H1 (cell line): ENCODE measurements at regions not wholly inside any gene's neighbourhood (a gene's known extent, or its start where the extent isn't known, plus 50 kb on each side); places are given as distances from the start of the nearest gene placed in this dataset.

Experiments used
- CBX5 ChIP-seq: fragments of 300-800, 300-1000 bp; sonication (generic); IDR thresholded peaks from 2 replicates; pipeline ENCODE4 v1.7.1; 2016; ENCODE audit warnings: antibody characterized with exemption, low read length, low read depth
- EP300 ChIP-seq, 2 experiments: IDR thresholded peaks; 1 replicate in 1 of 2; 2 replicates in 1 of 2; pipeline ENCODE4 v1.6.1; 2011 to 2012; ENCODE audit warnings: low read depth in 2 of 2, low read length in 2 of 2, mild to moderate bottlenecking in 2 of 2, borderline replicate concordance in 1 of 2, inconsistent platforms in 1 of 2, moderate library complexity in 1 of 2
- EZH2 ChIP-seq: fragments of 200-600 bp; sonication (generic); IDR thresholded peaks from 2 replicates; pipeline ENCODE4 v1.7.1; 2012; ENCODE audit warnings: low read depth, mild to moderate bottlenecking, moderate library complexity, low read length, inconsistent platforms; ENCODE audit not compliant: severe bottlenecking
- PHF8 ChIP-seq: fragments of 200-600 bp; sonication (generic); conservative IDR thresholded peaks from 2 replicates; pipeline ENCODE4 v1.7.1; 2012; ENCODE audit warnings: low read depth, mild to moderate bottlenecking, inconsistent platforms, low read length, moderate library complexity
- POLR2A ChIP-seq, 2 experiments: IDR thresholded peaks; 1 replicate in 1 of 2; 2 replicates in 1 of 2; pipeline ENCODE4 v1.6.1; 2011; ENCODE audit warnings: low read depth in 2 of 2, low read length in 2 of 2, mild to moderate bottlenecking in 2 of 2; ENCODE audit errors: control extremely low read depth in 1 of 2
- POLR2AphosphoS5 ChIP-seq: IDR thresholded peaks from 2 replicates; pipeline ENCODE4 v1.6.1; 2011; ENCODE audit warnings: low read depth, low read length
- RXRA ChIP-seq: IDR thresholded peaks from 2 replicates; pipeline ENCODE4 v1.6.1; 2011; ENCODE audit warnings: low read depth, mild to moderate bottlenecking, low read length, moderate library complexity; ENCODE audit not compliant: insufficient read depth
- SP1 ChIP-seq: IDR thresholded peaks from 2 replicates; pipeline ENCODE4 v1.6.1; 2011; ENCODE audit warnings: low read depth, low read length
- TAF1 ChIP-seq: IDR thresholded peaks from 2 replicates; pipeline ENCODE4 v1.6.1; 2011; ENCODE audit warnings: mild to moderate bottlenecking, low read depth, low read length
- TCF12 ChIP-seq: IDR thresholded peaks from 2 replicates; pipeline ENCODE4 v1.6.1; 2011; ENCODE audit warnings: low read depth, mild to moderate bottlenecking, low read length
- TF ChIP-seq, protein P1 (sequence below), 3 experiments: IDR thresholded peaks; 1 replicate in 2 of 3; 2 replicates in 1 of 3; pipeline versions ENCODE4 v1.5.1 to v1.6.1; 2011; ENCODE audit warnings: low read length in 3 of 3, mild to moderate bottlenecking in 3 of 3, inconsistent platforms in 2 of 3, low read depth in 1 of 3, moderate library complexity in 1 of 3; ENCODE audit not compliant: insufficient read depth in 1 of 3; ENCODE audit errors: control extremely low read depth in 1 of 3
- TF ChIP-seq, protein P2 (sequence below): IDR thresholded peaks from 2 replicates; pipeline ENCODE4 v1.6.1; 2012; ENCODE audit warnings: inconsistent platforms

GRCh38 chr5:20166456-20166855 is 178.5 kb upstream of the CDH18 start:
- TF ChIP-seq, protein P1, sequence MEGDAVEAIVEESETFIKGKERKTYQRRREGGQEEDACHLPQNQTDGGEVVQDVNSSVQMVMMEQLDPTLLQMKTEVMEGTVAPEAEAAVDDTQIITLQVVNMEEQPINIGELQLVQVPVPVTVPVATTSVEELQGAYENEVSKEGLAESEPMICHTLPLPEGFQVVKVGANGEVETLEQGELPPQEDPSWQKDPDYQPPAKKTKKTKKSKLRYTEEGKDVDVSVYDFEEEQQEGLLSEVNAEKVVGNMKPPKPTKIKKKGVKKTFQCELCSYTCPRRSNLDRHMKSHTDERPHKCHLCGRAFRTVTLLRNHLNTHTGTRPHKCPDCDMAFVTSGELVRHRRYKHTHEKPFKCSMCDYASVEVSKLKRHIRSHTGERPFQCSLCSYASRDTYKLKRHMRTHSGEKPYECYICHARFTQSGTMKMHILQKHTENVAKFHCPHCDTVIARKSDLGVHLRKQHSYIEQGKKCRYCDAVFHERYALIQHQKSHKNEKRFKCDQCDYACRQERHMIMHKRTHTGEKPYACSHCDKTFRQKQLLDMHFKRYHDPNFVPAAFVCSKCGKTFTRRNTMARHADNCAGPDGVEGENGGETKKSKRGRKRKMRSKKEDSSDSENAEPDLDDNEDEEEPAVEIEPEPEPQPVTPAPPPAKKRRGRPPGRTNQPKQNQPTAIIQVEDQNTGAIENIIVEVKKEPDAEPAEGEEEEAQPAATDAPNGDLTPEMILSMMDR (IDR thresholded peaks at IDR 0.05; ENCODE audit: control extremely low read depth in 1 of 3, insufficient read depth in 1 of 3, low read depth in 1 of 3, low read length in 3 of 3): no peak
- TF ChIP-seq, protein P2, sequence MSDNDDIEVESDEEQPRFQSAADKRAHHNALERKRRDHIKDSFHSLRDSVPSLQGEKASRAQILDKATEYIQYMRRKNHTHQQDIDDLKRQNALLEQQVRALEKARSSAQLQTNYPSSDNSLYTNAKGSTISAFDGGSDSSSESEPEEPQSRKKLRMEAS: no peak
- TF ChIP-seq RXRA (no peak), POLR2A (IDR thresholded peaks at IDR 0.05; ENCODE audit: control extremely low read depth in 1 of 2, low read depth in 2 of 2, low read length in 2 of 2) (no peak), SP1 (no peak), POLR2AphosphoS5 (no peak), CBX5 (no peak), EP300 (IDR thresholded peaks at IDR 0.05; ENCODE audit: borderline replicate concordance in 1 of 2, low read depth in 2 of 2, low read length in 2 of 2) (no peak), EZH2 (no peak), PHF8 (no peak), TAF1 (no peak), TCF12 (no peak)
